Epithelial cell of proximal tubule (primary cell): ENCODE measurements at regions not wholly inside any gene's neighbourhood (a gene's known extent, or its start where the extent isn't known, plus 50 kb on each side); places are given as distances from the start of the nearest gene placed in this dataset.
"Not testable (repeated sequence)": the region's sequence is repeated elsewhere in the genome, so short reads cannot be mapped to it uniquely, and the experiment has no call there.

Source experiments
- DNase-seq: peaks from one replicate; pipeline ENCODE4 v3.0.0-alpha.2; 2011; ENCODE audit warnings: low read depth
- H3K4me3 ChIP-seq: 2 replicates; pipeline ENCODE4 v1.5.1; 2011; ENCODE audit warnings: low read depth, mild to moderate bottlenecking, low read length
- TF ChIP-seq, protein P1 (sequence below): conservative IDR thresholded peaks from 2 replicates; pipeline ENCODE4 v1.5.1; 2012; ENCODE audit warnings: low read depth, mild to moderate bottlenecking, low read length

DNA sequence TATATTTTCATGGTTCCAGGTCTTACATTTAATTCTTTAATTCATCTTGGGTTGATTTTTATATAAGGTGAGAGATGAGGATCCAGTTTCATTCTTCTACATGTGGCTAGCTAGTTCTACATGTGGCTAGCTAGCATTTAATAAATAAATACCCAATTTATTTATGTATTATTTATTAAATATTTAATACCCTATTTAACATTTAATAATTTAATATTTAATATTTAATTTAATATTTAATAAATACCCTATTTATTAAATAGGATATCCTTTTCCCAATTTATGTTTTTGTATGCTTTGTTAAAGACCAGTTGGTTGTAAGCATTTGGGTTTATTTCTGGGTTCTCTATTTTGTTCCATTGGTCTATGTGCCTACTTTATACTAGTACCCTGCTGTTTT is 111.0 kb upstream of the PCLO start:
- DNase-seq = no peak
- TF ChIP-seq, protein P1, sequence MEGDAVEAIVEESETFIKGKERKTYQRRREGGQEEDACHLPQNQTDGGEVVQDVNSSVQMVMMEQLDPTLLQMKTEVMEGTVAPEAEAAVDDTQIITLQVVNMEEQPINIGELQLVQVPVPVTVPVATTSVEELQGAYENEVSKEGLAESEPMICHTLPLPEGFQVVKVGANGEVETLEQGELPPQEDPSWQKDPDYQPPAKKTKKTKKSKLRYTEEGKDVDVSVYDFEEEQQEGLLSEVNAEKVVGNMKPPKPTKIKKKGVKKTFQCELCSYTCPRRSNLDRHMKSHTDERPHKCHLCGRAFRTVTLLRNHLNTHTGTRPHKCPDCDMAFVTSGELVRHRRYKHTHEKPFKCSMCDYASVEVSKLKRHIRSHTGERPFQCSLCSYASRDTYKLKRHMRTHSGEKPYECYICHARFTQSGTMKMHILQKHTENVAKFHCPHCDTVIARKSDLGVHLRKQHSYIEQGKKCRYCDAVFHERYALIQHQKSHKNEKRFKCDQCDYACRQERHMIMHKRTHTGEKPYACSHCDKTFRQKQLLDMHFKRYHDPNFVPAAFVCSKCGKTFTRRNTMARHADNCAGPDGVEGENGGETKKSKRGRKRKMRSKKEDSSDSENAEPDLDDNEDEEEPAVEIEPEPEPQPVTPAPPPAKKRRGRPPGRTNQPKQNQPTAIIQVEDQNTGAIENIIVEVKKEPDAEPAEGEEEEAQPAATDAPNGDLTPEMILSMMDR = no peak
- H3K4me3 ChIP-seq = no peak overlapping the region

DNA sequence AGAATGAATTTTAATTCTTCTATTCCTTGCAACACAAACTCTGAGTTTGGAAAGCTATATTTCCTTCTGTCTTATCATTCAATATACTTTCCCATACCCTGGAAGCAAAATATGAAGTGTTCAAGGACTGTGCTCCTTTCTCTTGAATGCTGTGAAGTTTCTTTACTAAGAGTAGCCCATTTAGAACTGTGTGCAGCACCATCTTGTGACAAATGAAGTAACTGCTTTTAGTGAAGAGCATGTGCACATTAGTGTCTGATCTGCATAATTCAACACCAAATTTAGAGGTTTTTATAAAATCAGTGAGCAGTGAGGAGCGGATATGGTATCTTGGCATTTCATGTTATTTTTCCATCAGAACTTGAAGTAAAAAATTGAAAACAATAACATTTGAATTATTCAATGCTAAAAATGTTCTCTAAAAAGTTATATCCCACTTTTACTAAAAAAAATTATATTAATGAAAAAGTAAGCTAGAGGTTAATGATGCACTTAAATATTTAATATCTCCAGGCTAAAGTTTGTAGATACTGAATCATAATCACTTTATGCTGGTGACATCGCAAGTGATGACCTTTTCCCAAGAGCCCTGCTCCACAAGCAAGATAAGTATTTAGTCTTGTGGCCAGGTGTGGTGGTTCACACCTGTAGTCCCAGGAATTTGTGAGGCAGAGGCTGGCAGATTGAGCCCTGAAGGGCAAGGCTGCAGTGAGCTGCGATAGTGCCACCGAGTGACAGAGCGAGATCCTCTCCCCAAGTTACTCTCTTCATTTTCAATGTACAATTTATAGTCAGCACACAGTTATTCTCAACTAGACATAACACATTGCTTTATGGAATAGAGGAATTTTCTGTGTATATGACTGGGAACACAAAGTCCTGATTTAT is 108.8 kb upstream of the PCLO start:
- DNase-seq = no peak
- TF ChIP-seq, protein P1 = peak; percentile 81
- H3K4me3 ChIP-seq = no peak overlapping the region

DNA sequence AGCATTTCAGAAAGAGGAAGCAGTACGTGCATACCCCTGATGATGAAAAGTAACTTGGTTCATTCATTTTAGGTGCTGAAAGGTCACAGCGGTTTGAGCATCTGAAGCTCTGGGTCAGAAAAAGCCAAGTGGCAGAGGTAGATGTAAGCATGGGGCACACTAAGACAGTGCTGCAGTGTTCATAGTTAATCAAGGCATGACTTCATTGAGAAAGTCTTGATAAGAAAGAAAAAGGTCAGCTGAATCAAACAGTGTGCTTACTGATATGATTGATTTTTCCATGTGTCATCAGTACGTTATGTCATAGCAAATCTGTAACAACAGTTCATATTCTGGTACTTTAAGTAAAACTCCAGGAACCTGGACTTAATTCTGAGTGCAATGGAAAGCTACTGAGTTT is 107.7 kb upstream of the PCLO start:
- DNase-seq = no peak
- H3K4me3 ChIP-seq = no peak overlapping the region
- TF ChIP-seq, protein P1 = no peak

DNA sequence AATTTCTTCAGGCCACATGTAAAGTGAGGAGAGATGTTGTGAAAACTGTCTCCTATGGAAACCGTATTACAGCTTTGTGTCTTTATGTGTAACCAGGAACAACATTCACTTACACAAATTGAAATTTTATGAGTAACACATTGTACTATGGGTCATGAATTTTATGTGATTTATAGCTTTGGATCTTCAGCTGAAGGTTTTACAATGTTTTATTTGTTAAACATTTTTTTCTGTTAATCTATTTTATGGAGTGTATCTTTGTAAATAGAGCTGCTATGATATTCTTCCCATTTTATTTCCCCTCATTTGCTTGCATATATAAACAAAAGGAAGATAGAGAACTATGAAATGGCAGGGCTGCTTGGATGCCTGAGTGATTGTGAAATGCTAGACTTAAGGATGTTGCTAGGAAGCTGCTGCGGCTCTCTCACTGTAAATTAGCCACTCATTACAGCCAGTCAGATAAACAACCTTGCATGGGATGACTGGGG is 104.5 kb upstream of the PCLO start:
- no peak overlapping the region for H3K4me3 ChIP-seq
- TF ChIP-seq, protein P1 = no peak
- no peak for DNase-seq

- DNase-seq, H3K4me3 ChIP-seq: not testable (repeated sequence)
These were observed 100.9 kb upstream of the PCLO start for GRCh38 chr7:83263442-83264034.

- no peak for DNase-seq
- TF ChIP-seq, protein P1 = no peak
- no peak overlapping the region for H3K4me3 ChIP-seq
These were observed 96.4 kb upstream of the PCLO start for GRCh38 chr7:83259064-83259463.

- no peak for DNase-seq
- TF ChIP-seq, protein P1 = no peak
- no peak overlapping the region for H3K4me3 ChIP-seq
These were observed 85.3 kb upstream of the PCLO start for GRCh38 chr7:83248000-83248399.

DNA sequence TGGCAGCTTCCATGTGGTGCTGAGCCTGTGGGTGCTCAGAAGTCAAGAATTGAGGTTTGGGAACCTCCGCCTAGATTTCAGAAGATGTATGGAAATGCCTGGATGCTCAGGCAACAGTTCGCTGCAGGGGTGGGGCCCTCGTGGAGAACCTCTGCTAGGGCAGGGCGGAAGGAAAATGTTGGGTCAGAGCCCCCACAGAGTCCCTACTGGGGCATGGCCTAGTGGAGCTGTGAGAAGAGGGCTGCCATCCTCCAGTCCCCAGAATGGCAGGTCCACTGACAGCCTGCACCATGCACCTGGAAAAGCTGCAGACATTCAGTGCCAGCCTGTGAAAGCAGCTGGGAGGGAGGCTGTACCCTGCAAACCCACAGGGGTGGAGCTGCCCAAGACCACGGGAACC is 56.5 kb upstream of the PCLO start:
- H3K4me3 ChIP-seq, DNase-seq: not testable (repeated sequence)
